Ascending aorta (tissue), 2 donors: ENCODE measurements at regions not wholly inside any gene's neighbourhood (a gene's known extent, or its start where the extent isn't known, plus 50 kb on each side); places are given as distances from the start of the nearest gene placed in this dataset.

Source experiments
- DNase-seq, 2 donors: peaks; one replicate each; pipeline ENCODE4 v3.0.0-alpha.2; 2019; ENCODE audit warnings: low spot score in 2 of 2
- H3K27ac ChIP-seq, 2 donors: fragments of 200-600 bp; sonication (generic); one replicate each; pipeline ENCODE4 v1.5.1; 2016 to 2017; ENCODE audit warnings: mild to moderate bottlenecking in 1 of 2
- H3K27me3 ChIP-seq: fragments of 200-600 bp; sonication (generic); one replicate; pipeline ENCODE4 v1.5.1; 2017
- H3K36me3 ChIP-seq, 2 donors: fragments of 200-600 bp; sonication (generic); one replicate each; pipeline ENCODE4 v1.5.1; 2016
- H3K4me1 ChIP-seq, 2 donors: fragments of 200-600 bp; sonication (generic); one replicate each; pipeline ENCODE4 v1.5.1; 2016 to 2017; ENCODE audit warnings: mild to moderate bottlenecking in 1 of 2
- H3K4me3 ChIP-seq, 2 donors: fragments of 200-600 bp; sonication (generic); one replicate each; pipeline ENCODE4 v1.5.1; 2016 to 2017; ENCODE audit warnings: mild to moderate bottlenecking in 1 of 2
- H3K9me3 ChIP-seq, 2 donors: fragments of 200-600 bp; sonication (generic); one replicate each; pipeline ENCODE4 v1.5.1; 2016
- intact Hi-C: fragments of 100-400 bp; cut with DNase I; formaldehyde crosslinking; loops from one replicate; pipeline ENCODE4 v1.15.1; 2023
- TF ChIP-seq, protein P1 (sequence below), 3 experiments: fragments of 200-600 bp in 2 of 3; fragments of 450-650 bp in 1 of 3; sonication (generic) in 2 of 3; IDR thresholded peaks; one replicate each; pipeline ENCODE4 v1.5.1; 2016 to 2019; ENCODE audit warnings: antibody characterized with exemption in 3 of 3, mild to moderate bottlenecking in 1 of 3, moderate library complexity in 1 of 3

DNA sequence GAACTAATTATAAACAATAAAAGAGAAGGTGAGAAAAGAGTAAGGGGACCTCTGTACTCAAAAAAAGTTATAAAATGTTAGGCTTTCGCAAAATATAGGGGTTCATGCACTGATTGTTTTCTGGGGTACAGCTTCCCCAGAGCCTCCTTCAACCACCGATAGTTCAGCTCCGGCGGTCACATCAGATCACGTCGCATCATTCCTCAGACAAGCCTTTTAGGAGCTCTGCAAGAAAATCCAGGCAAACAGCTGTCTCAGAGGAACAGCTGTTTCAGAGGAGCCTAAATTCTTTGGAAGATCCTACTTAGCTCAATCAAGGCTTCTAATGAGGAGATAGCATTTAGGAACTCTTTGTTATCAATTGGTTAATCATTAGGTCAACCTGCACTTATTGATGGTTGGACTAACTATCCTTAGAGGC is 78.7 kb downstream of the MYCN start:
- H3K9me3 ChIP-seq: no peaks in the 10 kb centered on the region
- no peak for DNase-seq
- peaks cover 2% of the 10 kb centered on the region for H3K27me3 ChIP-seq
- H3K36me3 ChIP-seq: no peaks in the 10 kb centered on the region
- H3K4me1 ChIP-seq: no peaks in the 10 kb centered on the region
- TF ChIP-seq, protein P1, sequence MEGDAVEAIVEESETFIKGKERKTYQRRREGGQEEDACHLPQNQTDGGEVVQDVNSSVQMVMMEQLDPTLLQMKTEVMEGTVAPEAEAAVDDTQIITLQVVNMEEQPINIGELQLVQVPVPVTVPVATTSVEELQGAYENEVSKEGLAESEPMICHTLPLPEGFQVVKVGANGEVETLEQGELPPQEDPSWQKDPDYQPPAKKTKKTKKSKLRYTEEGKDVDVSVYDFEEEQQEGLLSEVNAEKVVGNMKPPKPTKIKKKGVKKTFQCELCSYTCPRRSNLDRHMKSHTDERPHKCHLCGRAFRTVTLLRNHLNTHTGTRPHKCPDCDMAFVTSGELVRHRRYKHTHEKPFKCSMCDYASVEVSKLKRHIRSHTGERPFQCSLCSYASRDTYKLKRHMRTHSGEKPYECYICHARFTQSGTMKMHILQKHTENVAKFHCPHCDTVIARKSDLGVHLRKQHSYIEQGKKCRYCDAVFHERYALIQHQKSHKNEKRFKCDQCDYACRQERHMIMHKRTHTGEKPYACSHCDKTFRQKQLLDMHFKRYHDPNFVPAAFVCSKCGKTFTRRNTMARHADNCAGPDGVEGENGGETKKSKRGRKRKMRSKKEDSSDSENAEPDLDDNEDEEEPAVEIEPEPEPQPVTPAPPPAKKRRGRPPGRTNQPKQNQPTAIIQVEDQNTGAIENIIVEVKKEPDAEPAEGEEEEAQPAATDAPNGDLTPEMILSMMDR (IDR thresholded peaks at IDR 0.05): no peak
- intact Hi-C loops: no loop called here
- H3K4me3 ChIP-seq: no peak overlapping the region
- no peak overlapping the region for H3K27ac ChIP-seq

DNA sequence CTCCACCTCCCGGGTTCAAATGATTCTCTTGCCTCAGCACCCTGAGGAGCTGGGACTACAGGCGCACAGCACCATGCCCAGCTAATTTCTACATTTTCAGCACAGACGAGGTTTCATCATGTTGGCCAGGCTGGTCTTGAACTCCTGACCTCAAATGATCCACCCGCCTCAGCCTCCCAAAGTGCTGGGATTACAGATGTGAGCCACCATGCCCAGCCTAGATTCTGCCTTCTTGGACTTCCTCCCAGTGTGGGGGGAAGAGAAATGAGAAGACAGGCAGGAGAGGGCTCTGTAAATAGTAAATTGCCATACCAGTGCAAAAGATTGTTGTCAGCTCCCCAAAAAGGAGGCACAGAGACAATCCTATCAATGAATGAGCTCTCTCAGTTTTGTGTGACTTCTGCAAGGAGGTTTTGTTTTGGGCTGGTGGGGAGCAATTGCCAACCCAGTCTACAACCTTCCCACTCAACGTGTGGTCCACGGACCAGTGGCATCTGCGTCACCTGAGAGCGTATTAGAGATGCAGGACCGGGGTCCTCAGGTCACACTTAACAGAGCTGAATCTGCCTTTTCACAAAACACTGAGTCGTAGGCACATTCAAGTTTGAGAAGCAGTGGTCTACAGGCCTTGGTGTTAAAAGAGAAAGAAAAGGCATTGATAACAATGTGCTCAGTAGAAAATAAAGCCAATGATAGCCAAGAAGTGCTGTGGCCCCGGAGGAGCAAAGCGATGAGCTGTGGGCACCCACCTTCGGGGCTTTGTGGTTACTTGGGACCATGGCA is 78.1 kb downstream of the MYCN start:
- H3K36me3 ChIP-seq: no peaks in the 10 kb centered on the region
- H3K27ac ChIP-seq: no peak overlapping the region
- H3K4me1 ChIP-seq: no peaks in the 10 kb centered on the region
- intact Hi-C loops: no loop called here
- H3K4me3 ChIP-seq: no peak overlapping the region
- TF ChIP-seq, protein P1 (IDR thresholded peaks at IDR 0.05): no peak
- no peak for DNase-seq
- H3K9me3 ChIP-seq: no peaks in the 10 kb centered on the region
- peaks cover 8% of the 10 kb centered on the region for H3K27me3 ChIP-seq

DNA sequence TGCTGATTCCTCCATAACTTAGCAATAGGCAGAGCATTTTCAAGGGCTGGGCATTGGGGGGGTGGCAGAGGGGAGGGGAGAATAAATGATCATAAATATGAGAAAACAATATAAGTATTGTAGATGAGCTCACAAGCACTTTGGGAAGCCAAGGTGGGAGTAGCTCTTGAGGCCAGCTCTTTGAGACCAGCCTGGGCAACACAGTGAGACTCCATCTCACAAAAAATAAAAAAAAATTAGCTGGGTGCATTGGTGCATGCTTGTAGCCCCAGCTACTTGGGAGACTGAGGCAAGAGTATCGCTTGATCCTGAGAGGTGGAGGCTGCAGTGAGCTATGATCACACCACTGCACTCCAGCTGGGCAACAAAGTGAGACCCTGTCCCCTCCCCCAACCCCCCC is 75.9 kb downstream of the MYCN start:
- H3K27ac ChIP-seq: no peak overlapping the region
- no peak overlapping the region for H3K4me3 ChIP-seq
- TF ChIP-seq, protein P1 (IDR thresholded peaks at IDR 0.05): no peak
- no peak for DNase-seq
- intact Hi-C loops: no loop called here
- H3K36me3 ChIP-seq: no peaks in the 10 kb centered on the region
- H3K27me3 ChIP-seq: peaks cover 10% of the 10 kb centered on the region
- H3K4me1 ChIP-seq: no peaks in the 10 kb centered on the region
- no peaks in the 10 kb centered on the region for H3K9me3 ChIP-seq

DNA sequence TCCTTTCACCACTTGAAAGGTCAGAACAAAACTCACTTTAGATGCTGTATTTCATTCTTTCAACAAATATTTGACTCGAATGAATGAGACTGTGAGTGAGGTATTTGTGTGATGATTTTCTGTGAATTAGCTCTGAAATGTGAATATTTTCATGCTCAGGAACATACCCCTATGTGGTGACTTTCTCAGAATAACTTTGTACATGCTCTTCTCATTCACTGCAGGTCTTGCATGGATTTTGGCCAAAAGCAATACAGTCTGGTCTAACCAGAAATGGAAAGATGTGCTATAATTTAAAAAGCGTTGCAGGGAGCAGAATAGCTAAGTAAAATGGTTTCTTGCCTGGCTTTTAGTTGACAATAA is 75.5 kb downstream of the MYCN start:
- Histone ChIP-seq H3K4me1 (no peaks in the 10 kb centered on the region), H3K36me3 (no peaks in the 10 kb centered on the region), H3K27me3 (peaks cover 10% of the 10 kb centered on the region), H3K4me3 (no peak overlapping the region), H3K27ac (no peak overlapping the region), H3K9me3 (no peaks in the 10 kb centered on the region)
- no peak for DNase-seq
- TF ChIP-seq, protein P1 (IDR thresholded peaks at IDR 0.05): no peak
- intact Hi-C loops: no loop called here

DNA sequence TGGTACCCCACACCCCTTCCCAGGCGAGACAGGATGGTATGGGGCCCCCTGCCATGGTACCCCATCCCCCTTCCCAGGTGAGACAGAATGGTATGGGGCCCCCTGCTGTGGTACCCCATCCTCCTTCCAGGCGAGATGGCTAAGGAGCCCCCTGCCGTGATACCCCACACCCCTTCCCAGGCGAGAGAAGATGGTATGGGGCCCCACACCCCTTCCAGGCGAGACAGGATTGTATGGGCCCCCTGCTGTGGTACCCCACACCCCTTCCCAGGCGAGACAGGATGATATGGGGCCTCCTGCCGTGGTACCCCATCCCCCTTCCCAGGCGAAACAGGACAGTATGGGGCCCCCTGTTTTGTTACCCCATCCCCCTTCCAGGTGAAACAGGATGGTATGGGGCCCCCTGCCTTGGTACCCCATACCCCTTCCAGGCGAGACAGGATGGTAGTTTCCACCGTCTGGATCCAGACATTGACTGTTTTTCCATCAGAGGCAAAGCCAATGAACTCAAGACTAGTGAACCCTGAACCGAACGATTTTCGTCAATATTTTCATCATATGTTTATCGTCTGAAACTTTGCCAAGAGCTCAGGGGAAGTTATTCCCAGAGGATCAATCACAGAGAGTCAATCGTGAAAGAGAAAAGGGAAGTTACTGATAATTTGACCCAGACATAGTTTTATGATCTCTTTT is 75.0 kb downstream of the MYCN start:
- H3K36me3 ChIP-seq: no peaks in the 10 kb centered on the region
- no peak overlapping the region for H3K4me3 ChIP-seq
- H3K27me3 ChIP-seq: peaks cover 10% of the 10 kb centered on the region
- no peak for DNase-seq
- no peaks in the 10 kb centered on the region for H3K9me3 ChIP-seq
- no peak overlapping the region for H3K27ac ChIP-seq
- TF ChIP-seq, protein P1 (IDR thresholded peaks at IDR 0.05): no peak
- H3K4me1 ChIP-seq: no peaks in the 10 kb centered on the region
- intact Hi-C loops: no loop called here
